Esophagus squamous epithelium (tissue), 5 donors: ENCODE measurements at regions not wholly inside any gene's neighbourhood (a gene's known extent, or its start where the extent isn't known, plus 50 kb on each side); places are given as distances from the start of the nearest gene placed in this dataset.

Experiments
- DNase-seq: peaks from one replicate; lab custom pipeline; 2025; lab: John Stamatoyannopoulos, UW
- H3K27ac ChIP-seq, 4 donors: fragments of 200-600 bp; sonication (generic); one replicate each; pipeline ENCODE4 v1.5.1; 2016 to 2019; ENCODE audit warnings: mild to moderate bottlenecking in 1 of 4
- H3K27me3 ChIP-seq, 4 donors: fragments of 200-600 bp; sonication (generic); 1 replicate in 3 of 4; 2 replicates in 1 of 4; pipeline versions ENCODE4 v1.5.1 to v1.6.0; 2017 to 2021; ENCODE audit warnings: antibody characterized with exemption in 1 of 4
- H3K36me3 ChIP-seq, 3 donors: fragments of 200-600 bp; sonication (generic); one replicate each; pipeline ENCODE4 v1.5.1; 2016 to 2019
- H3K4me1 ChIP-seq, 3 donors: fragments of 200-600 bp; sonication (generic); one replicate each; pipeline ENCODE4 v1.5.1; 2017 to 2019
- H3K4me3 ChIP-seq, 4 donors: fragments of 200-600 bp; sonication (generic); 1 replicate in 3 of 4; 2 replicates in 1 of 4; pipeline ENCODE4 v1.5.1; 2016 to 2019; ENCODE audit warnings: mild to moderate bottlenecking in 2 of 4, moderate library complexity in 1 of 4
- H3K9me3 ChIP-seq, 3 donors: fragments of 200-600 bp; sonication (generic); one replicate each; pipeline ENCODE4 v1.5.1; 2016 to 2019
- CTCF ChIP-seq, 6 experiments: fragments of 450-650 bp in 4 of 6; fragments of 200-600 bp in 2 of 6; sonication (generic) in 2 of 6; IDR thresholded peaks; one replicate each; pipeline ENCODE4 v1.5.1; 2016 to 2019; ENCODE audit warnings: antibody characterized with exemption in 6 of 6, mild to moderate bottlenecking in 4 of 6, moderate library complexity in 4 of 6
- POLR2A ChIP-seq, 4 donors: fragments of 450-650 bp; IDR thresholded peaks; one replicate each; pipeline ENCODE4 v1.6.1; 2017; ENCODE audit warnings: antibody characterized with exemption in 4 of 4, mild to moderate bottlenecking in 4 of 4, moderate library complexity in 3 of 4
- WGBS, 2 donors: methylation state at CpG; one replicate each; pipeline ENCODE4 v1.1.5; 2018; 5-methylcytosine and 5-hydroxymethylcytosine counted together
- intact Hi-C: fragments of 100-400 bp; cut with DNase I; formaldehyde crosslinking; loops from one replicate; pipeline ENCODE4 v1.15.0; 2022
- donor health status: DM: yes; HTN: yes; CAD: no.

- H3K27me3 ChIP-seq = no peaks in the 10 kb centered on the region
- H3K27ac ChIP-seq = no peak overlapping the region
- H3K4me3 ChIP-seq = no peak overlapping the region
- no peak for TF ChIP-seq POLR2A (IDR thresholded peaks at IDR 0.05)
- TF ChIP-seq CTCF (IDR thresholded peaks at IDR 0.05) = no peak
- no peaks in the 10 kb centered on the region for H3K9me3 ChIP-seq
- WGBS, 2 donors = 79 to 86% methylated on average over 9 of the region's 9 CpGs
- no peak for DNase-seq
- intact Hi-C loops = no loop called here
- H3K36me3 ChIP-seq = no peaks in the 10 kb centered on the region
- no peaks in the 10 kb centered on the region for H3K4me1 ChIP-seq
Observed at GRCh38 chr13:106108346-106108745, 427.1 kb downstream of the EFNB2 start.

GRCh38 chr13:106107061-106107460 is 428.4 kb downstream of the EFNB2 start:
- 92 to 95% methylated on average over 5 to 7 of the region's 7 CpGs for WGBS, 2 donors

GRCh38 chr13:106105153-106105552 is 430.3 kb downstream of the EFNB2 start:
- no peak for TF ChIP-seq CTCF (IDR thresholded peaks at IDR 0.05)
- TF ChIP-seq POLR2A (IDR thresholded peaks at IDR 0.05) = no peak
- H3K27ac ChIP-seq = no peak overlapping the region
- H3K27me3 ChIP-seq = no peaks in the 10 kb centered on the region
- H3K36me3 ChIP-seq = no peaks in the 10 kb centered on the region
- intact Hi-C loops = no loop called here
- DNase-seq = no peak
- H3K9me3 ChIP-seq = no peaks in the 10 kb centered on the region
- WGBS, 2 donors = 67% methylated on average over 1 of the region's 1 CpG
- peaks cover 0 to 7% (median 0%) of the 10 kb centered on the region in 3 donors for H3K4me1 ChIP-seq
- no peak overlapping the region for H3K4me3 ChIP-seq

More at GRCh38 chr13:106107061-106107460, 428.4 kb downstream of the EFNB2 start:
- Histone ChIP-seq H3K9me3 (no peaks in the 10 kb centered on the region), H3K4me3 (no peak overlapping the region), H3K27me3 (no peaks in the 10 kb centered on the region), H3K27ac (no peak overlapping the region), H3K4me1 (no peaks in the 10 kb centered on the region), H3K36me3 (no peaks in the 10 kb centered on the region)
- no peak for TF ChIP-seq CTCF (IDR thresholded peaks at IDR 0.05)
- TF ChIP-seq POLR2A (IDR thresholded peaks at IDR 0.05) = no peak
- DNase-seq = no peak
- intact Hi-C loops = no loop called here

GRCh38 chr13:106104281-106104901 is 431.1 kb downstream of the EFNB2 start:
- Histone ChIP-seq H3K9me3 (no peaks in the 10 kb centered on the region), H3K27me3 (no peaks in the 10 kb centered on the region), H3K36me3 (no peaks in the 10 kb centered on the region), H3K27ac (no peak overlapping the region), H3K4me1 (peaks cover 0 to 12% (median 0%) of the 10 kb centered on the region in 3 donors), H3K4me3 (no peak overlapping the region)
- TF ChIP-seq CTCF (IDR thresholded peaks at IDR 0.05) (no peak), POLR2A (IDR thresholded peaks at IDR 0.05) (no peak)
- no peak for DNase-seq
- intact Hi-C loops = no loop called here
- WGBS, 2 donors = 67 to 71% methylated on average over 3 of the region's 3 CpGs

GRCh38 chr13:106103779-106104178 is 431.7 kb downstream of the EFNB2 start:
- Histone ChIP-seq H3K27ac (no peak overlapping the region), H3K9me3 (no peaks in the 10 kb centered on the region), H3K27me3 (no peaks in the 10 kb centered on the region), H3K4me1 (peaks cover 0 to 12% (median 0%) of the 10 kb centered on the region in 3 donors), H3K36me3 (no peaks in the 10 kb centered on the region), H3K4me3 (no peak overlapping the region)
- TF ChIP-seq POLR2A (IDR thresholded peaks at IDR 0.05) (no peak), CTCF (IDR thresholded peaks at IDR 0.05) (no peak)
- WGBS, 2 donors = 90 to 94% methylated on average over 10 of the region's 10 CpGs
- intact Hi-C loops = no loop called here
- no peak for DNase-seq
